PC-9 (cell line): ENCODE measurements at regions not wholly inside any gene's neighbourhood (a gene's known extent, or its start where the extent isn't known, plus 50 kb on each side); places are given as distances from the start of the nearest gene placed in this dataset.

Source experiments
- EZH2 ChIP-seq: fragments of 200-600 bp; sonication (generic); IDR thresholded peaks from 2 replicates; pipeline ENCODE4 v1.8.0; 2017; ENCODE audit warnings: antibody characterized with exemption, low read depth
- TF ChIP-seq, protein P1 (sequence below): fragments of 200-600 bp; sonication (generic); conservative IDR thresholded peaks from 2 replicates; pipeline ENCODE4 v1.6.1; 2017; ENCODE audit warnings: mixed run types, antibody characterized with exemption, mild to moderate bottlenecking, moderate library complexity

DNA sequence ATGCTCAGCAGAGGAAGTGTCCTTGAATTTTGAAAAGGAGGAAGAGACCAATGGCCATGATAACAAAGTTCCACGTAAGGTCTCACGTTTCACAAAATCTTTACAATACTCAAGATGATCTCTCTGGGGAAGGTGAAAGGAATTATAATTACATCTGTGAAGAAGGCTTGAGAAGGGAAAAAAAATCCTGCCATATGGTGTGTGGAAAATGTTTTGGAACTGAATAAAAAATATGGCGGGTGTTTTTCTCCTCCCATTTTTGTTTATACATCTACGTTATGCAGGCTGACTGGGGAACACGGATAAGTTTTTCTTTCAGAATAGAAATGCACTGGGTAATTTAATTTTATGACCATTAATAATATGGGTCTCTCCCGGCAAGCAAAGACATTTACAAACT lies 425.6 kb upstream of the BRINP1 start:
- TF ChIP-seq, protein P1, sequence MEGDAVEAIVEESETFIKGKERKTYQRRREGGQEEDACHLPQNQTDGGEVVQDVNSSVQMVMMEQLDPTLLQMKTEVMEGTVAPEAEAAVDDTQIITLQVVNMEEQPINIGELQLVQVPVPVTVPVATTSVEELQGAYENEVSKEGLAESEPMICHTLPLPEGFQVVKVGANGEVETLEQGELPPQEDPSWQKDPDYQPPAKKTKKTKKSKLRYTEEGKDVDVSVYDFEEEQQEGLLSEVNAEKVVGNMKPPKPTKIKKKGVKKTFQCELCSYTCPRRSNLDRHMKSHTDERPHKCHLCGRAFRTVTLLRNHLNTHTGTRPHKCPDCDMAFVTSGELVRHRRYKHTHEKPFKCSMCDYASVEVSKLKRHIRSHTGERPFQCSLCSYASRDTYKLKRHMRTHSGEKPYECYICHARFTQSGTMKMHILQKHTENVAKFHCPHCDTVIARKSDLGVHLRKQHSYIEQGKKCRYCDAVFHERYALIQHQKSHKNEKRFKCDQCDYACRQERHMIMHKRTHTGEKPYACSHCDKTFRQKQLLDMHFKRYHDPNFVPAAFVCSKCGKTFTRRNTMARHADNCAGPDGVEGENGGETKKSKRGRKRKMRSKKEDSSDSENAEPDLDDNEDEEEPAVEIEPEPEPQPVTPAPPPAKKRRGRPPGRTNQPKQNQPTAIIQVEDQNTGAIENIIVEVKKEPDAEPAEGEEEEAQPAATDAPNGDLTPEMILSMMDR = no peak
- TF ChIP-seq EZH2 = no peak
